ENCODE measurements at regions not wholly inside any gene's neighbourhood (a gene's known extent, or its start where the extent isn't known, plus 50 kb on each side); places are given as distances from the start of the nearest gene placed in this dataset.

- TF ChIP-seq, protein P1, sequence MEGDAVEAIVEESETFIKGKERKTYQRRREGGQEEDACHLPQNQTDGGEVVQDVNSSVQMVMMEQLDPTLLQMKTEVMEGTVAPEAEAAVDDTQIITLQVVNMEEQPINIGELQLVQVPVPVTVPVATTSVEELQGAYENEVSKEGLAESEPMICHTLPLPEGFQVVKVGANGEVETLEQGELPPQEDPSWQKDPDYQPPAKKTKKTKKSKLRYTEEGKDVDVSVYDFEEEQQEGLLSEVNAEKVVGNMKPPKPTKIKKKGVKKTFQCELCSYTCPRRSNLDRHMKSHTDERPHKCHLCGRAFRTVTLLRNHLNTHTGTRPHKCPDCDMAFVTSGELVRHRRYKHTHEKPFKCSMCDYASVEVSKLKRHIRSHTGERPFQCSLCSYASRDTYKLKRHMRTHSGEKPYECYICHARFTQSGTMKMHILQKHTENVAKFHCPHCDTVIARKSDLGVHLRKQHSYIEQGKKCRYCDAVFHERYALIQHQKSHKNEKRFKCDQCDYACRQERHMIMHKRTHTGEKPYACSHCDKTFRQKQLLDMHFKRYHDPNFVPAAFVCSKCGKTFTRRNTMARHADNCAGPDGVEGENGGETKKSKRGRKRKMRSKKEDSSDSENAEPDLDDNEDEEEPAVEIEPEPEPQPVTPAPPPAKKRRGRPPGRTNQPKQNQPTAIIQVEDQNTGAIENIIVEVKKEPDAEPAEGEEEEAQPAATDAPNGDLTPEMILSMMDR (IDR thresholded peaks at IDR 0.05; ENCODE audit: low read depth, low read length, poor library complexity, severe bottlenecking): no peak
- TF ChIP-seq EZH2phosphoT487 (IDR thresholded peaks at IDR 0.05; ENCODE audit: borderline replicate concordance, low read length): no peak
Observed at GRCh38 chr18:28466204-28466603, 289.3 kb upstream of the CDH2 start.

Data from DOHH2 (cell line).